Peyer's patch (tissue), 4 donors: ENCODE measurements at regions not wholly inside any gene's neighbourhood (a gene's known extent, or its start where the extent isn't known, plus 50 kb on each side); places are given as distances from the start of the nearest gene placed in this dataset.

Experiments
- CTCF ChIP-seq, 6 experiments: fragments of 450-650 bp in 4 of 6; fragments of 200-600 bp in 2 of 6; sonication (generic) in 1 of 6; IDR thresholded peaks; one replicate each; pipeline ENCODE4 v1.5.1; 2017 to 2019; ENCODE audit warnings: antibody characterized with exemption in 6 of 6, mild to moderate bottlenecking in 3 of 6, moderate library complexity in 1 of 6
- POLR2A ChIP-seq, 2 donors: fragments of 450-650 bp; IDR thresholded peaks; one replicate each; pipeline ENCODE4 v1.5.1; 2017; ENCODE audit warnings: antibody characterized with exemption in 2 of 2, mild to moderate bottlenecking in 2 of 2, moderate library complexity in 2 of 2

GRCh38 chr6:6503191-6503590 lies 85.3 kb upstream of the LY86 start:
- TF ChIP-seq CTCF (IDR thresholded peaks at IDR 0.05): no peak
- no peak for TF ChIP-seq POLR2A (IDR thresholded peaks at IDR 0.05)
